ENCODE measurements at regions not wholly inside any gene's neighbourhood (a gene's known extent, or its start where the extent isn't known, plus 50 kb on each side); places are given as distances from the start of the nearest gene placed in this dataset.

DNA sequence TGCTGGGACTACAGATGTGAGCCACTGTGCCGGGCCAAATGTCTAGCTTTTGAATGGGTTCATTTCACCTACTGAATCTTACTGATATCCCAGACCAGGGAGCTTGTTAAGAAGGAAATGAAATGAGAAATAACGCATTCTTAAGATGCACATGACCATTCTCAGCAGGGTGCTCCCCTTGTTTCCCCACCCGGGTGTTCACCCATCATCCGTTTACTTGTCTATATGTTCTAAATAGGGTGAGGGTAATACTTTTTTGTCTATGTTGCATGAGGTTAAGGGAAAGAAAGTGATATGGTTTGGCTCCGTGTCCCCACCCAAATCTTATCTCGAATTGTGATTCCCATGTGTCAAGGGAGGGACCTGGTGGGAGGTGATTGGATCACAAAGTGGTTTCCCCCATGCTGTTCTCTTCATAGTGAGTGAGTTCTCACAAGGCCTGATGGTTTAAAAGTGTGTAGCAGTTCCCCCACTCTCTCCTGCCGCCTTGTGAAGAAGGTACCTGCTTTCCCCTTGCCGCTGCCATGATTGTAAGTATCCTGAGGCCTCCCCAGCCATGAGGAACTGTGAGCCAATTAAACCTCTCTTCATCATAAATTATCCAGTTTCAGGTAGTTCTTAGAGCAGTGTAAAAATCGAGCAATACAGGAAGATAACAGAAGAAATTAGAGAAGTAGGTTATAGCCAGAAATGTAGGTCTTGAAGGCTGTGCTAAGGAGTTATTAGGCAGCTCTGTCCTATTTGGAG is 129.1 kb downstream of the DDX1 start:
- DNase-seq = no peak

DNA sequence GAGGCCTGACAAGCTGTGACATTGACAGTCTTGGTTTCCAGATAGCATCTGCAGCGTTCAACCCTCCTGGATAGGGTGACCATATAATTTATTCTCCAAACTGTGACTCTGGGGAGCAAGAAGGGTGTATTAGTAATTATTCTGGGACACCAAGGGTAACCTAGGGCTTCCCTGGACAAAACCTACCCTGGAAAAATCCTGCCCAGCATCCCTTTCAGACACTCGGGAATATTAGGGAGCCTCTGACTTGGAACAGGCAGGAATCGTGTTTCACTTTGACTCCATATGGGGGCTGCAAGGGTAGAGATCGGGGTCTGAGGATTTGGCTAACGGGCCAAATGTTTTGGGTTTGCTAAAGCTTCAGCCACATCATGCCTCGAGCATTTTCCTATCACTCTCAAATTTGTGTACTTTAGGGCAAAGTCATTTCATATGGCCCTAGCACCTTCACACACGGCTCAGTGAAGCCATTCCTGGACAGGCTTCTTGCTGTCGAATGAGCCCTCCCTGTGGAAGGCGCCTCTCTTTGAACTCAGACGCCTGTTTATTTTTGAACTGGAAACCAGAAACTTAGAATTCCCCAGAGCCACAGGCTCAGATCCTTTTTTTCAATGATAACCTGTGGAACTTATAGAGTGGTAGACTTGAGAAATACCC is 129.9 kb downstream of the DDX1 start:
- DNase-seq = no peak

DNA sequence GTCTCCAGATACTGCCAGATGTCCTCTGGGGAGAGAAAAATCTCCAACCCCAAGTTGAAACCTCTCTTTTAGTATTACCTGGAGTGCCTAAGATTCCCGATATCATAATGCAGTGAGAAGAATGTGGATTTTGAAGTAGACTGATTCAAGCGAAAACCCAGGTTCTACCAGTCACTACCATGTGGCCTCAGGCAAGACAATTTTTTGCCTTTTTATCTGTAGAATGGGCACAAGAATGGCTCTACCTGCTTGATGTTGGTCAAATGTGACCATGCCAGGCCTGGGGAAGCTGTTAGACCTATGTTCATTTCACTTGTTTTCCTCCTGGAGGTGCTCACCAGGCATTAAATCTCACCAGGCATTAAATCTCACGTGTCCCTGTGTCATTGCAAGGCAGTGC is 131.3 kb downstream of the DDX1 start:
- DNase-seq = no peak

DNA sequence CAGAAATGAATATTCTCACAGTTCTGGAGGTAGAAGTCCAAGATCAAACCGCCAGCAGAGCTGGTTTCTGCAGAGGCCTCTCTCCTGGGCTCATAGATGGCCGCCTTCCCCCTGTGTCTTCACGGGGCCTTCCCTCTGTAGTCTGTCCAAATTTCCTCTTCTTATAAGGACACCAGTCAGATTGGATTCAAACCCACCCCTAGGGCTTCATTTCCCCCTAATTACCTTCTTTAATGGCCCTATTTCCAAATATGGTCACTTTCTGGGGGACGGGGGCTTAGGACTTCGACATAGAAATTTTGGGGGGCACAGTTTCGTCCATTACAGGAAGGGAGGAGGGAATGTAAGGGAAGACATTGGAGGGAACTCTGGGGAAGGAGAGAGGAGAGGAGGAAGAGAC is 132.6 kb downstream of the DDX1 start:
- DNase-seq = no peak

DNA sequence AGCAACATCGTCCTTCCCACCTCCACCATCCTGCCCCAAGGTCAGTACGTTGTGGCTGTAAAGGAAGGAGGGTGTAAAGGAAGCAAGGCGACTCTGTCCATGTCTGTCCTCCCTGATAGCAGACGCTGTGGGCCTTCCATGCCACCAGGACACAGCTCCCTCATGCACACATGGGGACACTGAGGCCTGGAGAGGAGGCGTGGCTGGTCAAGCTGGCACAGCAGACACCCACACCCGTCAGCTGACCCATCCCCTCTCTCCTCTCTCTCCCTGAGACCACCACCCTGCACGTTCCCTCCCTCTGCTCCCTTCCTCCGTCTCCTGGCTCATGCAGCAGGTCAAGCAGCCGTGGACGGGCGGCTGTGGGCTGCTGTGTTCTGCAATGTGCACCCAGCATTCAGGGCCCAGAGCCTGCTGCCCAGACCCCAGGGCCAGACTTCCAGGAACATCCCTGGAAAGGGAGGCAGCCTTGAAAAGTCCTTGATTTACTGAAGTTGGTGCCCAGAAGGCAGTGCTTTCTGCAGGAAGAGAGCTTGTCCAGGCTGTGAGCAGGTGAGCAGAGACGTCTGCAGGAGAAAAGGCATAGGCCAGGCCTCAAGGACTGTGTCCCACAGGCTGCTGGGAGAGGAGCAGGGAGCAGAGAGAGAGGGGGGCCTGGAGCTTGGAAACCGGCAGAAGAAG is 133.6 kb downstream of the DDX1 start:
- no peak for DNase-seq

DNA sequence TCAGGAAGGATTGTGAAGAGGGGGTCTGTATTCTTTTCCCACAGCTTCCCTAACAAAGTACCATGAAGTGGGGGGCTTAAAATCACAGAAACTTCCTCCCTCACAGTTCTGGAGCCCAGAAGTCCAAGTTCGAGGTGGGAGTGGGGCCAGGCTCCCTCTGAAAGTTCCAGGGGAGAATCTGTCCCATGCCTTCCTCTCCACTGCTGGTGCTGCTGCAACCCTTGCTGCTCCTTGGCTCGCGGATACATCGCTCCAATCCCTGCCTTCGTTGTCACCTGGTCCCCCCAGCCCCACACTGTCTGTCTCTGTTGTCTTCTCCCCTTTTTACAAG is 134.1 kb downstream of the DDX1 start:
- no peak for DNase-seq

DNA sequence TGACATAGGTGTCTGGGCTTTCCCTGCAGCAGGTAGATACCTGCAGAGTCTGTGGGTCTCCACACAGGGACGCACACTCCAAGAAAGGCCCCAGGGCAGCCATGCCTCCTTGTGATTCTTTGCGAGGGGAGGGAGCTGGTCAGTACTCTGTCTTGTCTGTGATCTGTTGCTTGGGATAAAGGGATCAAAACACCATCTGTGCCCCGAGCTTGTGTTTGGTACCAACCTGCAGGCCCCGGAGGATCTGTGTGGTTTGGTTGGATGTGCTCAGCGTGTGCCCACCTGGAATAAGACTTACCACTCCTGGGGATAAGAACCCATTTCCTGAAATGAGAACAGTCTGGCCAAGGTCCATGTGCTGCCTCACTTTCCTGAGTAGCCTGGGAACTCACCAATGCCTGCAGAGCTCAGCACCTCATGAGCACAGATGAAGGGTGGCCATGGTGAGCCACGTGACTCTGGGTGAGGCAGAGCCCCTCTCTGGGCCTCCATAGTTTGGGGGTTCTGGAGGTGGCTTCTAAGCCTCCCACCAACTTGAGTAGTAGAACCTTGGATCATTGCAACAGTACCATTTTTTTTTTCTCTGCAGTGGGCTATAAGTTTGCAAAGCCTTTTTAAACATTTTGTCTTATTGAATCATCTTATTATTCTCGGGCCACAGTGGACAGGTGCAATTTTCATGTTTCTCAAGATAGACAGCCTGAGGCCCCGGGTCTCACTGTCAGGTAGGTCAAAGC is 134.8 kb downstream of the DDX1 start:
- no peak for DNase-seq

DNA sequence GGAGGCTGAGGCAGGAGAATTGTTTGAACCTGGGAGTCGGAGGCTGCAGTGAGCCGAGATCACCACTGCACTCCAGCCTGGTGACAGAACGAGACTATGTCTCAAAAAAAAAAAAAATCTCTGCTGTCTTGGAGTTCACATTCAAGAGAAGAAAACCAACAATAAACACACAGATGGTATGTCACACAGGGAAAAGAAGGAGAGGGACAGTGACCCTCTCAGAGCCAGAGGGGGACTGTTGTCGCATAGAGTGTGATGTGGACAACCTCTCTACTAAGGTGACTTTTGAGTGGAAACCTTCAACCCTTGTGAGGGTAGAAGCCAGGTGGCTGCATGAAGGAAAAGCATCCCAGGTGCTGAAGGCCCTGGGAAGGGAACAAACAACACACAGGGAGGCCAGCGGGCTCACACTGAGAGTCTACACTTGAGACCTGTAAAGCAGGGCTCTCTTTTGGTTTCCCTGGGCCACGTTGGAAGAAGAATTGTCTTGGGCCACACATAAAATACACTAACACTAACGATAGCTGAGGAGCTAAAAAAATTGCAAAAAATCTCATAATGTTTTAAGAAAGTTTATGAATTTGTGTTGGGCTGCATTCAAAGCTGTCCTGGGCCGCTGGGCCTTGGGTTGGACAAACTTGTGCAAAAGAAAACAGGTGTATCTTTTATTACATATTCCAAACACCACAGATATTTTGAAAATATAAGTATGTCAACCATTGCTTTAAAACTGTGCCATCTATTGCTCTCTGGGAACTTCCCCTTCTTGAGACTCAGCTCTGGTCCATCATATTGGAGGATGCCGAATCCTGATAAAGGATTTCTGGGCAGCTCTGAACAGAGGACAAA is 136.0 kb downstream of the DDX1 start:
- no peak for DNase-seq

DNA sequence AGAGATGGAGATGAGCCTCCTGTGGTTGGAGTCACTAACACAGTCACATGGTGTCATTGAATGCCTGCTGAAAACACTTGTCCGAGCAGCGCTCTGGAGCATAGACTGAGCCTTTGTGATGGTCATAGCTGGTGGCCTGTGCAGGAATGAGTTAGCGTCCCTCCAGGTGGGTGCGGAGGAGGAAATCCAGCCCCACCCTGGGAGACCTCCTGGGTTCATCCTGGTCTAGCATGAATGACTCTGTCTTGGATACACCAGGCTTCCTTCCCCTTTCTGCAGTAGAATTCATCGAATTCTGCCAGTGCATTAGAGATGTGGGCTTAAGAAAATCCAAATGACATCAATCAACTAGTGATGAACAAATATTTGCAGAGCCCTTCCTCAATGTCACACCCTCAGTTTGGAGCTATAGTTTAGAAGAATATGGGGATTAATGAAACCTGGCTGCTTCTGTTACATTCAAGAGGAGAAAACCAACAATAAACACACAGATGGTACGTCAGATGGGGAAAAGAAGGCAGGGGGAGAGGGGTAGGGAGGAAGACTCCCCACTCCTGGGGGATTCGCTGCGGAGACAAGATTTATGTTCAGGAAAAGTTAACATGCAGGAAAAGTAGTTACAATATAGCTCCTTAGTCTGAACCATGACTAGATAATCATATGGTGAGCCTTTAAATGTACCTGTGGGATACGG is 136.7 kb downstream of the DDX1 start:
- DNase-seq = no peak

DNA sequence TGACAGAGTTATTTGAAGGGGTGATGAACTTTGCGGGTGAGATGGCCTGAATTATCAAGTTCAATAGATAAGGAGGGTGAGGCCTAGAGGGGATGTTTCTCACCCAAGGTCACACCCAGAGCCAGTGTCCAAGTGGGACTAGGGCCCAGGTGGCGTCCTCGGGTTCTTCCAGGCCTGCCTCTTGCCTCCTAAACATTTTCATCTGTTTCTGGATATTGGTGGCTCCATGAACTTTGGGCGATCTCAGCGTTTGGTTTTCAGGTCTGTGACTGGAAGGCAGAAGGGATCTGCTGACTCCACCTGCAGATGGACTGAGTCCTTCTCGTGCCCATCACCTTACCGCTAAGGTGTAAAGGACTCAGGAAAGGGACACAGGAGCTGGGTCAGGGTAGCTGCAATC is 137.3 kb downstream of the DDX1 start:
- no peak for DNase-seq

DNA sequence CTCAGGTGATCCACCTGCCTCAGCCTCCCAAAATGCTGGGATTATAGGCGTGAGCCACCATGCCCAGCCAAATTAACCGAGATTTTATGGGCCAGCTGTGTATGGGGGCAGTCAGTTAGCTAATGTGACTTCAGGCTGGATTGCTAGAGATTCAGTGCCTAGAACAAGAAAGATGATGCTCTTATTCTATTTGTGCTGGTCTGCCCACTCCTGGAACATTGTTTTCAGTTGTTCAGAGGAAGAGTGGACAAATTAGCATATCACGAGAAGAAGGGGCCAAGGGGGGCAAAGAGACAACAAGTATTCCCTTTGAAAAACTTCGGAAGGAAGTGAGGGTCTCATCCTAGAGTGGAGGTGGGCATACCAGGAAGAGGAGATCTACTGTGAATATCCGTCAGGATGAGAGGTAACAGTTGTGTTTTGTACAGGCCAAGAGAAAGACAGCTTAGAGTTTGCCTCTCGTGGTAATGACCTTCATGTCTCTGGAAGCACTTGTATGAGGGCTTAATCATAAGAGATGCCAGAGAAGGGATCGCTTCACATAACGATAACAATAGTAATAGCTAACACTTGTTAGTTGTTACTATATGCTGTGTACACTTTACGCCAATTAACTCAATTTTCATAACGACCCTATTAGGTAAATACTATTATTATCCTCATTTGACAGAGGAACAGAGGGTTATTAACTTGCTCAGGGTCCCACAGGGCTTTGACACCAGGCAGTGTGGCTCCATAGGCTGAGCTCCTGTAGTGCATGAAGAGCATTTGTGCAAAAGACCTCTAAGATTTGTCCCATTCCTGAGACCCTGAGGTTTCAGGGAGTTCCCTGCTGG is 138.3 kb downstream of the DDX1 start:
- no peak for DNase-seq

DNA sequence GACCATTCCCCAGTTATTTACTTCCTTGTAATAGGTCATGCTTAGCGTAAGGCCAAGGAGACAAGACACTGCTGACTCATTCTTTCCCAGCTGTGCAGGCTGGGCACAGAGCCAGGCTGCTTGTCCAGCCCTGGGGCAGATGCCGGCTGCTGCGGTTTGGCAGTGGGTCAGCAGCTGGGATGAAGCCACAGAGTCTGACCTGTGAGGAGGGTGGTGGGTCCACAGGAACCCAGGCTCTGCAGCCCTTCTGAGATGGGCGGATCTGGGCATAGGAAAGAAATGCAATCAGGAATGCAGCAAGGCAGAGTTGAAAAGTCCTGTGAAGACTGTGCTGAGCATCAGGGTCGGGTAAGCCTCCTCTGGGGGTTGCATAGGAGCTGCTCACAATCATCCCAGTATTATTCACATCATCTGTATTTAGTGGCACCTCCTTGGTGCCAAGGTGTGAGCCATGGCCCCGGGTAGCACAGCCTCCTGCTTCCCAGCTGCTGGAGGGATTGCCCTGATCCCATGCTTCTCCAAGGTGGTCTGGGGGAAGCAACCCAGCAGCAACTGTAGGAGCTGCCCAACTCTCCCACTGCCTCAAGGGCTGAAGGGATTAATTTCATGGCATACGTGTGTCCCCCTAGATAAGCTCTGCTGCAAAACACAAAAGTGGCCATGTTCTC is 139.0 kb downstream of the DDX1 start:
- peak; percentile 43 for DNase-seq

DNA sequence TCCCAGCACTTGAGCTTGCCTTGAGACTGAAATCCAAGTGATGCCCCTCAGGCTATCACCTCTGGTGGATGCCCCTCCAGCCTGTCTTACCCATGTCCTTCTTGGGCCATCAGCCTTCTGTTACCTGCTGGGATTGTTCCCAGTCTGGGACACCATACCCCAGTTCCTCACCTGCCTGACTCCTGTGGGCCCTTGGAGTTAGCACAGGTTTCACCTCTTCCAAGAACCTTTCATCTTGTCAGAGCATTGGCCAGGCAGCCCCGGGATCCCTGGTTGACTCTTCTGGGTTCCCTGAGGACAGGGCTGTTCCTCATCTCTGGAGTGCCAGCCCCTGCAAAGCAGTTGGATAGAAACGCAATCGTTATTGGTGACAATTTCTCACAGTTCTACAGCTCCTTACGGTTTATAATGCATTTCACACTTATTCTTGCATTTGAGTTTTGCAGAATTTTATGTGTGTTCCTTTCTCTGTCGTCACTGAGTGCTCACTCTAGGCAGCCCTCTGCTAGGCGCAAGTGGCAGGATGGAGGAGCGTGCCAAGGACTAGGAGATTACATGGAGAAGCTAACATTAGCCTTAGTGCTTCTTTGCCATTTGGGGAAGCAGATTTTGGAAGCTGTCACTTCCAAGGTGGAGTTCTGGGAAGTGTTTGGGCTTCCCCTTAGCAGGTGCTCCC is 139.7 kb downstream of the DDX1 start:
- no peak for DNase-seq

DNA sequence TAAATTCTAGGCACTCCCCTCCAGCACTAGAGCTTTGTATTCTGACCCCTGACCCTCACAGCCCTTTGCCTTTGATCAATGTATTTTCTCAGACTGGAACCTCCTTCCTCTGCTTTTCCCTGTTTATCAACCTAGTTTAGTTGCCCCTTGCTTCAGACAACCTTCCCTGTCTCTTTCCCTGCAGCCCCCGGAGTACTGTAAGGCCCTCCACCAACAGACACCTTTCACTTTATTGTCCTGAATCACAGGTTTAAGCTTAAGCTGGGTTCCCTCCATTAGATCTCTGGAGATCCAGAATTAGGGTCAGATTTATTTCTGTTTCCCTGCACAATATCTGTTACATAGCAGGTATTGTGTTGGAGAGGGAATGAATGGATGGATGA is 140.2 kb downstream of the DDX1 start:
- no peak for DNase-seq

DNA sequence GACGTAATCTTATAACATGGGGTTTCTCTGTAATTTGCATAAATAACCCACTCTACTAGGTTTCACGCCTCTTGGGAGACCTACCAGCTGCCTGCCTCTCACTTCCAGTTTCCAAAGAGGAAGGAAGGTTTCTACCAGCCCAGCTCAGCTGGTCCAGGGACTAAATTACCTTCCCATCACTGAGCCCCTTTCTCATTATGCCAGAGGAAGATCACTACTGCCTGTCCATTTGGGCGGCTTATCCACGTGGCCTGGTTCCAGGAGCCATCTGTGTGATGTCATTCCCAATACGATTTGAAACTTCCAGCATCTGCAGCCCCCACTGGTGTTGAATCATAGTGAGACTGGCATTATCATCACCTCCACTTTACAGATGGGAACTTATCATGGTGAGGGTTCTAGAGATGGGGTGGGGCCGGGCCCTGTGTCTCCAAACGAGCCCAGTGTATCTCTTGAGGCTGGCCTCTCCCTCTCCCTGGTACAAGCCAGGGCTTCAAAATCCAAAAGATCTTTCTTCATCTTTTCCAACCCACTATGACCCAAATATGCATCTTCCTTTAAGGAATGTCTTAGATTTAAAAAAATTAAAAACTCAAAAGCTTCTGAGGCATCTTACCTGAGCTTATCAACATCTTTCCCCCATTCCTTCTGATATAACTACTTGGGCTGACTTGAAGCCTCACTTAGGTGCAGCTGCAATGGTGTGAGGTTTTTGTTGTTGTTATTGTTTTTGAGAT is 140.8 kb downstream of the DDX1 start:
- no peak for DNase-seq

DNA sequence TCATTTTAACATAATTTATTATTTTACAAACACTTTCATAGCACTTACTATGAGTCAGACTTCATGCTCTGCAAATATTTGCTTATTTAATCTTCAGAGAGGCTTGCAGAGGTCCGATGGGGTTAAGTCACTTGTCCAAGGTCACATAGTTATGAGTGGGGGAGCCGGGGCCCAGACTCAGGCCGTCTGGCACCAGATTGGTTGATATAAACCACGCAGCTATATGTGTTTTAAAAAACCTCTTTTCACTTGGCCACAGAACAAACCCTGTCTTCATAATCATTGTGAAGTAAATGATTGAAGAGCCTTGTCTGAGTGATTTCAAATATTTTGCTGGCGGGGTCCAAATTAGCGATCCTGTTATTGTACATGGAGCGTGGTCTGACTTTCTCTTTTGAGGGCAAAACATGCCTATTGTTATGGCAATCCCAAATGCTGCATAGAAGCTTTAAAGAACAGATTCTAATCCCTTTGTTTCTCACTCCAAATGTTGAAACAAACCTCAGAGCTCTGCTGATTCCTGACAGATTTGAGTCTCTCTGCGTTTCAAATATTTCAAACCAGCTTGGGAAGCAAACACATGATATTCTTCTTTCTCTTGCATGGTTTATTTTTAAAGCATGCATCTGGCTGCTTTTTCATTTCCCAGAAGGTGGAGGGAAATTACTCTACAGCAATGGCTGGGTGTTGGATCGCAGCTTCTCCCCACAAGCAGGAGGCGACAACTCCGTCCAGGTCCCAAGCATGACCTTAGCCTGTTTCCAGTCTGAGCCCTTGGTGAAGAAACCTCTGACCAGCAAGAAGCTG is 142.4 kb downstream of the DDX1 start:
- DNase-seq = no peak

DNA sequence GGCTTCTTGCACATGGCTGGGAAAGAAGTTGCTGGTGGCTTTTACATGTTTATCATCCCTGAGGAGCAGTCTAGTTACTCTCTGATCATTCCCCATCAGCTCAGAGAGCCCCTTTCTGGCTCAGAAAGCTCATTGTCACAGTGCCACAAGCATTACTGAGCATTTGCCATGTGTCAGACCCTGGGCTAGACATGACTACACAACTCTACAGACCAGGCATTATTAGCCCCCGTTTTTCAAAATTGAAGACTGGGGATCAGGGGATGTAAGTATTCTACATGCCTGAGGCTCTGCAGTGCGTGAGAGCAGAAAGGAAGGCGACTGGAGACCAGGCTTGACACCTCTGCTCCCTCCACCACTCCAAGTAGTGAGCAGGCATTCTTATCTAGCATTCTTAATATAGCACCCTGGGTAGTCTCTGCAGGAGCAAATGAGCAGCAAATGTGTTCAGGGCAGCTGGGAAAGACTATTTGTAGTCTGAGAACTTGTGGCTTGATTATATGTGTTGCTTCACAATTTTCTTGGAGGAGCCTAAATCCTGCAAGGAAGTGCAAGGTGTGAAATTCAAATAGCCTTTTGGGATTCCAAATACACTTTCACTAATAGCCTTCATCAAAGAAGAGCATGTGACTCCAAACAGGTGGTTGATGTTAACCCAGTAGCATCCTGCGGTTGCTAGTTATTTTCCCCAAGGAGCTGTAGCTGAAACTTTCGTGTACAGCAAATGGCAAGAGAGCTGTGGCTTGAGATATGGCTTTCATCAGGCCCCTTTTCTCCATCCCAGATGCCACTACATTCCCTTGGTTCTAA is 143.2 kb downstream of the DDX1 start:
- DNase-seq = no peak
